ENCODE measurements at regions not wholly inside any gene's neighbourhood (a gene's known extent, or its start where the extent isn't known, plus 50 kb on each side); places are given as distances from the start of the nearest gene placed in this dataset.

DNA sequence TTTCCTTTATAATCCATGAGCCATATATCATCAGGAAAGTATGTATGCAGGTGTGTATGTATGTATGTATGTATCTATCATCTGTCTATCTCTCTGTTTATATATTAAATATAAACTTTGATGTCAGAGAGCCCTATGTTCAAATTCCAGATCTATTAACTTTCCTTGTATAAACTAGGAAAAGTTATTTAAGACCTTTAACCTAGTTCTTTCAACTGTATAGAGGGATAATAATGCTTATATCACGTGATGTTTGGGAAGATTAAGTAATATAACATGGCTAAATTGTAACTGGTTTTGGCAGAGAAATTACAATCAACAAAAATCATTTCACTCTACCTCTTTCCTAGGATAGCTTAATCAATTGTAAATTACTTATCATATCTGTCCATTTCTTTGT, 628.3 kb upstream of the IGFBP3 start:
- Histone ChIP-seq H3K27ac (no peak overlapping the region), H3K36me3 (replicated peaks) (no peaks in the 10 kb centered on the region), H3K4me3 (ENCODE audit: low read depth, low read length) (no peak overlapping the region), H3K27me3 (replicated peaks) (no peaks in the 10 kb centered on the region)
- in situ Hi-C loops (cut with HindIII; ENCODE audit: low pct_ligation_motif_present, low sequenced_read_pairs): loop anchor here (25.0 kb wide), 1 partner anchor 162 kb away; no protein-coding TSS in a partner anchor
- TF ChIP-seq, protein P1, sequence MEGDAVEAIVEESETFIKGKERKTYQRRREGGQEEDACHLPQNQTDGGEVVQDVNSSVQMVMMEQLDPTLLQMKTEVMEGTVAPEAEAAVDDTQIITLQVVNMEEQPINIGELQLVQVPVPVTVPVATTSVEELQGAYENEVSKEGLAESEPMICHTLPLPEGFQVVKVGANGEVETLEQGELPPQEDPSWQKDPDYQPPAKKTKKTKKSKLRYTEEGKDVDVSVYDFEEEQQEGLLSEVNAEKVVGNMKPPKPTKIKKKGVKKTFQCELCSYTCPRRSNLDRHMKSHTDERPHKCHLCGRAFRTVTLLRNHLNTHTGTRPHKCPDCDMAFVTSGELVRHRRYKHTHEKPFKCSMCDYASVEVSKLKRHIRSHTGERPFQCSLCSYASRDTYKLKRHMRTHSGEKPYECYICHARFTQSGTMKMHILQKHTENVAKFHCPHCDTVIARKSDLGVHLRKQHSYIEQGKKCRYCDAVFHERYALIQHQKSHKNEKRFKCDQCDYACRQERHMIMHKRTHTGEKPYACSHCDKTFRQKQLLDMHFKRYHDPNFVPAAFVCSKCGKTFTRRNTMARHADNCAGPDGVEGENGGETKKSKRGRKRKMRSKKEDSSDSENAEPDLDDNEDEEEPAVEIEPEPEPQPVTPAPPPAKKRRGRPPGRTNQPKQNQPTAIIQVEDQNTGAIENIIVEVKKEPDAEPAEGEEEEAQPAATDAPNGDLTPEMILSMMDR (IDR thresholded peaks at IDR 0.05; ENCODE audit: low read depth, low read length, missing control alignments): no peak
- DNase-seq: no peak

DNA sequence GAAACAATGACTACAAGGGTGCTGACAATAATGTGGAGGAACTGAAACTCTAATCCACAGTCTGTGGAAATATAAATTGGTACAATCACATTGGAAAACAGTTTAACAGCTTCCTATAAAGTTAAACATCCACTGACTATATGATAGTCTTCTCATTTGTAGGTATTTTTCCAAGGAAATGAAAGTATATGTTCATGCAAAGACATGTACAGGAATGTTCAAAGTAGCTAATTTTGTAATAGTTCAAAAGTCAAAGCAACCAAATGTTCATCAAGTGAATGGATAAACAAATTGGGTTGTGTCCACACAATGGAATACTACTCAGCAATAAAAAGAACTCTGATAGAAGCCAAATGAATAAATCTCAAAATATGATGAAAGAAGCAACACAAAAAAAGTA, 626.0 kb upstream of the IGFBP3 start:
- no peak overlapping the region for H3K27ac ChIP-seq
- in situ Hi-C loops (cut with HindIII; ENCODE audit: low pct_ligation_motif_present, low sequenced_read_pairs): loop anchor here (25.0 kb wide), 1 partner anchor 160 kb away; no protein-coding TSS in a partner anchor
- no peaks in the 10 kb centered on the region for H3K36me3 ChIP-seq (replicated peaks)
- DNase-seq: no peak
- no peaks in the 10 kb centered on the region for H3K27me3 ChIP-seq (replicated peaks)
- TF ChIP-seq, protein P1 (IDR thresholded peaks at IDR 0.05; ENCODE audit: low read depth, low read length, missing control alignments): no peak
- no peak overlapping the region for H3K4me3 ChIP-seq (ENCODE audit: low read depth, low read length)

DNA sequence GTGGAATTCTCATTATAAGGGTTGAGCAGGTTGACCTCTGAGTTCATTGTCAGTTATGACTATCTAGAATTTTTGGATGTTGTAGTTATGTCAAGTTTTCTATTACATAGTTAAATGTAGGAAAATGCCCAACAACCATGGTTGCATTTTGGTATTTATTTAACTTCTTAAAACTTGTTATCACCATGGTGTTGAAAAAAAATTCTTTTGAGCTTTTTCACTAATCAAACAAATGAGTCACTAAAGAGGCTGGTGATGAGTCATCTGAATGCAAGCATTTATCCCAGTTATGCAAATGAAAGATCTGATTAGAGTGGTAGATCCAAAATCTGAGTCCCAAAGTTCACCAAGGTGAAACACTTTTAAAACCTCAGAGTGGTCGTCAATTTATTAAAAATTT, 624.7 kb upstream of the IGFBP3 start:
- DNase-seq: peak; percentile 79
- in situ Hi-C loops (cut with HindIII; ENCODE audit: low pct_ligation_motif_present, low sequenced_read_pairs): loop anchor here (25.0 kb wide), 1 partner anchor 158 kb away; no protein-coding TSS in a partner anchor

DNA sequence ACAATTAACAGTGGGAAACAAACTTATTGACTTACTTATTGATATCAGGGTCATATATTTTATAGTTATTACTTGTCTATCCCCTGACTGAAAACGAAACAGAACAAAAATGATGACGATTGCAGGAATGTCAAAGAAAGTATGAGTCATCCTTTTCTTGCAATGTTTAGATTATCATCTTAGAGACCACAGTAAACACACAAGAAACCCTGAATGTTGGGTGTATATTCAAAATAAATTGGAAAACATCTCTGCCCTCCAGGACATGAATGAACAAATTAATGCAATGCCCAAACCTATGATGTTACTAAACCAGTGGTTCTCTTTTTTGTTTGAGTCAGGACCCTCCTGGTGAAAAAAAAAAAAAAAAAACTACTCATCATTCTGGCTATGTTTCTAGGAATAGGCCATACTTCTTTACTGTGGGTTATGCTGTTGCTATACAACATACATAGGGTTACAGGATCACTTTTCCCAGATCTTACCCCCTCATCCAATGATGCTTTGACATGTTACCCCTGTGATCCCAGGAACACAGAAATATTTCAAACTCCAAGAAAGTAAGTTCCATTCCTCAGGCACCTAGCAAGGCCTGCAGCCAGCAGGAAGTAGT, 623.4 kb upstream of the IGFBP3 start:
- H3K27ac ChIP-seq: peak overlapping the region; percentile 96
- in situ Hi-C loops (cut with HindIII; ENCODE audit: low pct_ligation_motif_present, low sequenced_read_pairs): loop anchor here (25.0 kb wide), 1 partner anchor 157 kb away; no protein-coding TSS in a partner anchor
- TF ChIP-seq, protein P1 (IDR thresholded peaks at IDR 0.05; ENCODE audit: low read depth, low read length, missing control alignments): no peak

More for the DNA sequence above, 624.7 kb upstream of the IGFBP3 start:
- Histone ChIP-seq H3K36me3 (replicated peaks) (no peaks in the 10 kb centered on the region), H3K27me3 (replicated peaks) (no peaks in the 10 kb centered on the region), H3K27ac (peak overlapping the region; percentile 96), H3K4me3 (ENCODE audit: low read depth, low read length) (no peak overlapping the region)
- TF ChIP-seq, protein P1 (IDR thresholded peaks at IDR 0.05; ENCODE audit: low read depth, low read length, missing control alignments): no peak

DNA sequence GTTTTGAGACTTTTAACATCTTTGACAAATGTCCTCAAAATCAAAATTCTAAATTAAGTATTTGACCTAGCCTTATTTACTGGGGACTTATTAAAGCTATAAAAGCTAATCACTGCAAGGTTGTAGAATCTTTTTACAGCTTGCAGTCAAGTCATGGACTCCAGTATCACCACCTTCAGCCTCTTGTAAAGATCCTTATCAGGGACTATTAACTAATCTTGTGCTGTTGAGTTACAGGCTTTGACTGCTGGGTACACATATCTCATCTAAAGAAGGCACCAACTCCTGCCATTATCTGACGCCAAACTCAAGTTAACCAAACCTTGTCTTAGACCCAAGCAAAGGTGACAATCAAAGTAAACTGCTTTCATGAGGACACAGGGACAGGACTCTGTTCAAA, 621.0 kb upstream of the IGFBP3 start:
- Histone ChIP-seq H3K4me3 (ENCODE audit: low read depth, low read length) (no peak overlapping the region), H3K36me3 (replicated peaks) (no peaks in the 10 kb centered on the region), H3K27ac (no peak overlapping the region), H3K27me3 (replicated peaks) (no peaks in the 10 kb centered on the region)
- DNase-seq: no peak
- in situ Hi-C loops (cut with HindIII; ENCODE audit: low pct_ligation_motif_present, low sequenced_read_pairs): loop anchor here (25.0 kb wide), 1 partner anchor 155 kb away; no protein-coding TSS in a partner anchor
- TF ChIP-seq, protein P1 (IDR thresholded peaks at IDR 0.05; ENCODE audit: low read depth, low read length, missing control alignments): no peak

More for the DNA sequence above, 623.4 kb upstream of the IGFBP3 start:
- Histone ChIP-seq H3K36me3 (replicated peaks) (no peaks in the 10 kb centered on the region), H3K27me3 (replicated peaks) (no peaks in the 10 kb centered on the region), H3K4me3 (ENCODE audit: low read depth, low read length) (no peak overlapping the region)
- no peak for DNase-seq

All from brain microvascular endothelial cell (primary cell).